Activated CD8-positive, alpha-beta memory T cell treated with anti-CD3 and anti-CD28 coated beads for 36 hours (primary cell): ENCODE measurements at regions not wholly inside any gene's neighbourhood (a gene's known extent, or its start where the extent isn't known, plus 50 kb on each side); places are given as distances from the start of the nearest gene placed in this dataset.

Source experiments
- CTCF ChIA-PET: fragments of 350-600 bp; sonication (Branson Sonifier 250); formaldehyde crosslinking; loops from one replicate; lab custom pipeline; 2021; ENCODE audit warnings: antibody characterized with exemption; lab: Charles Lee
- POLR2A ChIA-PET: fragments of 350-600 bp; sonication (Branson Sonifier 250); formaldehyde crosslinking; loops from one replicate; lab custom pipeline; 2021; ENCODE audit warnings: antibody characterized with exemption; lab: Charles Lee

DNA sequence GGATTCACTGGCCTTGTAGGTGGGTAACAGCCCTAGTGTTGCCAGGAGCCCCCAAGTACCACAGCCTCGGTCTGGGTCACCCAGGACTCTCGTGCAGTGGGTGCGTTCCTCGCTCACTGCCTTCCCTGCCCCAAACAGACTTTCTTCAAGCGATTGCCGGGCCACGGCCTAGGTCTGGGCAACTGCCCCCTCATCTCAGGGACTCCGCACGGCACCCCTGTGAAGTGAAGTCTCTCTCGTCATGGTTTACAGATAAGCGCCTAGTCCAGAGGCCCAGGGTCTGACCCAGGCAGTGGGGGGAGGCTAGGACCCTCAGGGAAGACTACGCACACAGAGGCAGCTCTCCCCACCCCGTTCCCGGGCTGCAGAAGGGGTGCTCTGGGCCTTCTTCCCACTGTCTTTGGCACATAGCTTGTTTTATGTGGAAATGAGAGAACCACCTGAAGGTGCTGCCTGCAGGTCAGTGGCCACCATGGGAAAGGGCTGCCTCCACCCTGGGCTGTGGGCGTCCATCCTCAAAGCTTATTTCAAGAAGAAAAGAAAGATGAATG lies 220.8 kb downstream of the ERMARD start:
- ChIA-PET CTCF (no interaction called here), POLR2A (no interaction called here)

DNA sequence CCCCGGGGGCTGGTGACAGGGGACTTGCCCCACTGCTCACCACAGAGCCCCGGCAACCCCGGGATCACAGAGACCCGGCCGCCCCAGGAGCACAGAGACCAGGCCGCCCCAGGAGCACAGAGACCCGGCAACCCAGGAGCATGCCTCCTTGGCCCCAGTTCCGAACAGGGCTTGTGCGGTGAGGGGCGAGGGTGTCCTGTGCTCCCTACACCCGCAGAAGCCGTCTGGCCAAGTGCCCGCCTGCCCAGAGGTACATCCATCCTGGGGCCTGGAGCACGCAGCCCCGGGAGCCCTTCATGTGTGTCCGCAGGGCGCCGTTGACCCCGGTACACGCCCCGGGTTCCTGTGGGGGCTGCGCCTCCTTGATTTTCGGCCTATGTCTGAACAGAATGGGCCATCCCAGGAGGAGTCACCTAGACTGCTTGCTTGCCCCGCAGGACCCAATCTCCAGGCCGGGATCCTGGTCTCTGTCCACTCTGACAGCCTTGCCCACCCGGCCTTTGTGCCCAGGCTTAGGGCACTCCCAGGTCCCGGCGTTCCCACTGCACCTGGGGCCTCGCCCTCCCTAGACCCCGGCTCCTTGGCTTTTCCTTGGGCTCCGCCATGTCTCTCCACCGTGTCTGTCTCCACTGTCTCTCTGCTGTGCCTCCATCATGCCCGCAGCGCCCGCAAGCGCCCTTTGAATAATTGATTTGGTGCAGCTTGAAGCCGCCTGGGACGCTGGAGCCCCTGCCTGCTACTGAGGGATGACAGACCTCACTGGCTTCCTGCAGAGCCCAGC lies 219.8 kb downstream of the ERMARD start:
- ChIA-PET CTCF (no interaction called here), POLR2A (no interaction called here)

DNA sequence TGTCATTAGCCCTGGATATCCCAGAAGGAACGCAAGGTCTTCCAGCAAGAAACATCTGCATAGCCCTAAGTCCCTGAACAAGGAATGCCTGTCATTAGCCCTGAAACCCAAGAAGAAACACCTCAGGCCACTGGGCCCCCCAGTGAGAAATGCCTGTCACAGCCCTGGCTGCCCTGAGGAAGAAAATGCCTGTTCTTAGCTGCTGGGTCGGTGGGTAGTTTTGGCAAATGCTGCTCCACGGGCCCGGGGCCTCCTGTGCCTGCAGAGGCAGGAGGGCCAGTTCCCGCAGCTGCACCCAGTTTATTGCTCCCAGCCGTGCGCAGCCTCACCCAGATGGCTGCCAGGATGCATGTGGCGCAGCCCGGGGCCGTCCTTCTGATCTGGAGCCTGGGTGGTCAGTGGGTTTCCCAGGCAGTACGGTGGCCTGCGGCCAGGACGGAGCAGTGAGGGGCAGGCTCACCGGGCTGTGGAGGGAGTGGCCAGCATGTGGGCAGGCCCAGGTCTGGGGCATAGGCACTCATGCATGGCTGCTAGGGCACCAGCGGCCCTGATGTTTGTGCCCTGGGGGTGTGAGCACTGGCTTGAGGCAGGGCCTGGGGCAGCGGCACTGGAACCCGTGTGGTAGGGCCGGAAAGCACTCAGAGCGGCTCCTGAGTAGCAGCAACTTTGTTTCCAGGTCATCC lies 219.0 kb downstream of the ERMARD start:
- POLR2A ChIA-PET: no interaction called here
- CTCF ChIA-PET: no interaction called here

DNA sequence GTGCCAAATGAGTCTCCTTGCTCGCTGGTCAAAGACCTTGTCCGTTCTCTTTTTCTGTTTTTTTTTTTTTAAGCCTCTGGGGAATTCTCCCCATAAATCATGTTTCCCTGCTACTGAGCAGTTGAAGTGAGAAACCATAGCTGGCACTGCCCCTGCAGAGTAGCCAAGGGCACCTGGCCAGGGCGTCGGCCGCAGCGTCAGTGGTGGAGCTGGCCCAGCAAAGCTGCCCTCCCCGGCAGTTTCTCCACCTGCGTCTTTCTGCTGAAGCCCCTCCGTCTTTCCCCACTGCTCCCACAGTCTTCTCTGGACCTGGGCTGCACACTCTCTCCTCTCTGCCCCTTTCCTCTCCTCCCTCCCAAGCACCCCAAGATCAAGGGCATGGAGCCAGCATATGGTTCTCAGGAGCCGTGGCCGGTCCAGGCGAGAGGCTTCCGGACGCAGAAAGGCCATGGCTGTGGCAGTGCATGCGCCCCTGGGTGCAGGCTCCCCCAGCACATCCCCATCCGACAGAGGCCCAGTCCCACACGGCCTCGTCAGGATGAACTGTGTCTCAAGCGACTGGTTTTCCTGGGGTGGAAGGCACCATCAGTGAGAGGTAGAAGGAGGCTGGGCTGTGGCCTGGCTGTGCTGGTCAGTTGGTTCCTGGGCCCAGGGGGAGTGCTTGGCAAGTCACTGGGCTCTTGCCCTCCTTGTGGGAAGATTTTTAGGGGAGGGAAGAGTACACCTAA lies 218.1 kb downstream of the ERMARD start:
- POLR2A ChIA-PET: no interaction called here
- CTCF ChIA-PET: no interaction called here

DNA sequence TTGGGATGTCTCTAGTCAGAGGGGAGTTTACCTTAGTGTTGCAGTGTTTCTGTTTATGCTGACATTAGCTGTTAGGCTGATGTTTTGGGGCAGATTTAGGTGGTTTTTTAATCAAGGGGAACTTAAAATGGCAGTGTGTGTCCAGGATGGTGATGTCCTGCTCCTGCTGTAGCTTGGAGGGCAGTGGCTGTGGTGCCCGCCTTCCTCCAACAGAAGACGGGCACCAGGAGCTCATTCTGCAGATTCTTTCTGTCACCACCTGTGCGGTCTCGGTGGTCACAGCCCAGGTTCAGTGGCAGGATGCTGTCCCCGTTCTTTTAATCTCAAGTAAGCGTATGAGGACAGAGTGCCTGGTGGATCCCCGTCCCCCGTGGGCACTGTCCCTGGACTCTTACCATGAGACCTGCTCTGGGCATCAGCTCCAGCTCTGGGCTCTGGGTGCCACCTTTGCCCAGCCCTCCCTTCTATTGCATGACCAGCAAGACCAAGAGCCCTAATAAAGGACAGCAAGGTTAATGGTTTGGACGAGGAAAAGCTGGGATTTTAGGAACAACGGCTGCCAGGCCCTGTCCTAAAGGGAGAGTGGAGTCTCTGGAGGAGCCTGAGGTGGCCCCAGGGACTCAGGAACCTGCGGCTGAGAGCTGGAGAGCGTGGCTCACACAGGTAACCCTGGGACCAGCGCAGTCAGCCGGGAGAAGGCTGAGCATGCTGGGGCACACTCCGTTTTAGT lies 217.3 kb downstream of the ERMARD start:
- POLR2A ChIA-PET: no interaction called here
- CTCF ChIA-PET: no interaction called here

GRCh38 chr6:169967687-169968086 lies 216.3 kb downstream of the ERMARD start:
- ChIA-PET POLR2A (no interaction called here), CTCF (no interaction called here)

DNA sequence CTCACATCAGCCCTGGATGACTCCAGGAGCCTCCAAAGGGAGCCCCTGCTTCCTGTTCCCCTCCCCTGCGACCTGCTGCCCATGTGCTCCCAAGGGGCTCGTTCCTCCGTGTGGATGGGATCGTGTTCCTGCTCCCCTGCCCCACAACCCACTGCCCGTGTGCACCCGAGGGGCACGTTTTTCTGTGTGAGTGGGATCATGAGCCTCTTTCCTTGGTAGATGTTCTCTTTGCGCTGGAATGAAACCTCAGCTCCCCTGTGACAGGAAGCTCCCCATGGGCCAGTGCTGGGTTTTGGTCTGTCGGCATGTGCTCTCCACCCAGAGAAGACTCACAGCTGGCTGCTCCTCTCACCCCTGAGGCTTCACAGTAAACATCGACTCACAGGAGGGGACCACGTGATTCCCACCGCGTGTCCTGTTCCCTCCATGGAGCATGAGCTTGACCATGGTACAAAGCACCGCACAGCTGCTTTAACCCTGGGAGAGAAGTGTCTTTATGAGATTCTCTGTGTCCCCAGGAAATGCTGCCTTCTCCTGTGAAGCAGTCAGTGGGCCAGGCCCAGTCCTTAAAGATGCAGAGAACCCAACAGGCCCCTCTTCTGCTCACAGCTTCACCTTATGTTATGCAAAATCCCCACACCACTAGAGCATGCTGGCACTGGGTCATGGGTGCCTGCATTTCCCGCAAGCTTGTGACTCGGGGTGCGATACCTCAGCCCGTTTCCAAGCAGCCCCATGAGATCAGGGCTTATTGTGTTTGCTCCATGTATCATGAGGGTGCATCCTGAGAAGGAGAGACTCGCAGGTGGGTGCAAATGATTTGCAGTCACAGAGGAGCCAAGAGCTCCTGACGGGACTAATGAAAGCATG lies 215.1 kb downstream of the ERMARD start:
- ChIA-PET POLR2A (no interaction called here), CTCF (no interaction called here)

DNA sequence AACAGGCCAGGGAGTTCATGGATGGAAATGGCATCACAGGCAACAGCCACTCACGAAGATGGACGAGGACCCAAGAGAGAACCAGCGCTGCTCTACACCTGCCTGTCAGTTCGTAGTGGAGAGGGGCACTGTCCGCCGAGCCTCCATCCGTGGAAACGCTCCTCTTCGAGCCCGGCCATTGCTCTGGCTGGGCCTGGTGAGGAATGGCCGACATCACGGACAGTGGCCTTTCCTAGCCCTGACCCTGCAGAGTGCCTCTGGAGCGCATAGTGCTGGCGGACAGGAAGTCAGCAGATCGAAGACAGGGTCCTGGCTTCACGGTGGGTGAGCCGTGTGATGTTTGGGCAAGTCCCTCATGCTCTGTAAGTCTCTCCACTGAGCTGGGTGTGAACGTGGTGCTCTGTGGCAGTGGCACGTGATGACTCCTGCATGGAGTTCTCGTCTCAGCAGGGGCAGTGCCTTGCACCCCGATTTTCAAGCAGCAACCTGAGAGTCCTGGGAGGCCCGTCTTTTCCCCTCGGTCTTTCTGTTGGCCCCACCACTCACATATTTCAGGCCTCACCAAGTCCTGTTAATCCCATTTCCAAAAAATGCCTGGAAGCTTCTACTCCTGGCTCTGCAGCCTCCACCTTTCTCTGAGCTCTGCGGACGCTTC lies 214.4 kb downstream of the ERMARD start:
- POLR2A ChIA-PET: no interaction called here
- CTCF ChIA-PET: no interaction called here

- CTCF ChIA-PET: no interaction called here
- POLR2A ChIA-PET: no interaction called here
Observed at GRCh38 chr6:169965239-169965638, 213.8 kb downstream of the ERMARD start.

DNA sequence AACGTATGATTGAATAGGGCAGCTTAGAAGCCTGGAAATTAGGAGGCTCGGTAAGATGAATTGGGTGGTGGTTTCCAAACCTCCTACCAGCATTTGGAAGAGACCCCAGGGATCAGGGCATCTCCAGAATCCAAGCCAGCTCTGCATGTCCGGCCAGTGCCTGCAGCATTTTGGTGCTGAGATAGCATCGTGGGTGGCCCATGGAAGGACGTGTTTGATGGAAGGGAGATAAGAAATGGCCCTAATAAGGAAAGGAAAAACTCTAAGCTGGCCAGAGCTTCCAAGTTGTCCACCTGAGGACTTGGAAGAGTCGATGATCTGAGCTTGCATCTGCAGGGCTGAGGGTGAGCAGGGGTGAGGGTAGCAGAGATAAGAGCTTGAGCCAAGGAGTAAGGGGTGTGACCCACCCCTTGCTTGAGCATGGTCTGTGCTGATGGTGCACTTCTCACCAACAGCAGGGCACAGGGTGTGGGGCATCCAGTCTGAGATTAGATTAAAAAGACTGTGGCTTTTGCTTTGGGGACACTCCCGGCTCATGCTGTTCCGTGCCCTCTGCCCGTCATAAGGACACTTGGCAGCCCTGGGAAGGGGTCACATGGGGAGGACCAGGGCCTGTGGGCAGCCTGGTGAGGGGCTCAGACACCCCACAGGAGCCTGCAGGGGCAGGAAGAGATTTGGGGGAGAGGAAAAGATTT lies 213.2 kb downstream of the ERMARD start:
- ChIA-PET POLR2A (no interaction called here), CTCF (no interaction called here)

GRCh38 chr6:169963581-169964297 lies 212.3 kb downstream of the ERMARD start:
- CTCF ChIA-PET: interaction anchor here (0.5 kb wide), 1 partner anchor 577 kb away, joined by 4 read pairs; no protein-coding TSS in a partner anchor
- POLR2A ChIA-PET: no interaction called here

DNA sequence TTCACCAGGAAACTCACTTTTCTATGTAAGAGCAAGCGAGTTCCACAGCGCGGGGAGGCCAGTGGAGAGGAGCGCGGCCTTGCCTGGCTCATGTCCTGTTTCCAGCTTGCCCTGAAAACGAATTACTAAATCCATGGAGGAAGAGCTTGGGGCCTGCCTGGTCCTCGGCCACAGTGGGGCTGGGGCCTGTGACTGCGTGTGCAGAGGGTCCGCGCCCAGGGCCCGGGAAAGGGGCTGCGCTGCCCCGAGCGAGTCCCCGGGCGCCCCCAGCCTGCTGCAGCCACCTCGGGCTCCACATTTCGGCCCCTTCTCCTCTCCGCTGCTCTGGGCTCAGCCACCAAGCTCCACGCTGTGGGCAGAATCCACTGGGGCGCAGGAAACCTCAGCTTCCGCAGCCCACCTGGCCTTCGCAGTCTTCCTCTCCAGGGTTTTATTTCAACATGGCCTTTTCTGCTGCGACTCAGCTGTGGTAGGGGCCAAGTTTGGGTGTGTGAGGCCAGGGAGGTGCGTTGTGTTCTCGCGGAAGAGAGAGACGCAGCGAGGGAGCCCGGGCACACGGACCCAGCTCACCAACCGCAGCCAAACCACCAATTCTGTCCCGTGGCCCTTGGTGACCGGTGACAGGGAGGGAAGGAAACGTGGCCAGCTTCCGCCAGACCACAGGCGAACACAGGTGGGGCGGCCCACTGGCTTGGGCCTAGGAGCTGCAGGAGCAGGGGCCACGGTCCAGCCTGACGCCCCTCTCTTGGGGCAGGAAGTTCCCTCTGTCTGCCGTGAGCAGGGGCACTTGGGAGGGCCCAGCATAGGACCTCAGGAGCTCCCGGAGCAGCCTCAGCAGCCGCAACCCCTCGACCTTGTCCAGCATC lies 211.4 kb downstream of the ERMARD start:
- CTCF ChIA-PET: interaction anchor here (0.5 to 1.2 kb wide), 2 partner anchors 12 to 578 kb away, joined by 3 to 4 read pairs; no protein-coding TSS in a partner anchor

DNA sequence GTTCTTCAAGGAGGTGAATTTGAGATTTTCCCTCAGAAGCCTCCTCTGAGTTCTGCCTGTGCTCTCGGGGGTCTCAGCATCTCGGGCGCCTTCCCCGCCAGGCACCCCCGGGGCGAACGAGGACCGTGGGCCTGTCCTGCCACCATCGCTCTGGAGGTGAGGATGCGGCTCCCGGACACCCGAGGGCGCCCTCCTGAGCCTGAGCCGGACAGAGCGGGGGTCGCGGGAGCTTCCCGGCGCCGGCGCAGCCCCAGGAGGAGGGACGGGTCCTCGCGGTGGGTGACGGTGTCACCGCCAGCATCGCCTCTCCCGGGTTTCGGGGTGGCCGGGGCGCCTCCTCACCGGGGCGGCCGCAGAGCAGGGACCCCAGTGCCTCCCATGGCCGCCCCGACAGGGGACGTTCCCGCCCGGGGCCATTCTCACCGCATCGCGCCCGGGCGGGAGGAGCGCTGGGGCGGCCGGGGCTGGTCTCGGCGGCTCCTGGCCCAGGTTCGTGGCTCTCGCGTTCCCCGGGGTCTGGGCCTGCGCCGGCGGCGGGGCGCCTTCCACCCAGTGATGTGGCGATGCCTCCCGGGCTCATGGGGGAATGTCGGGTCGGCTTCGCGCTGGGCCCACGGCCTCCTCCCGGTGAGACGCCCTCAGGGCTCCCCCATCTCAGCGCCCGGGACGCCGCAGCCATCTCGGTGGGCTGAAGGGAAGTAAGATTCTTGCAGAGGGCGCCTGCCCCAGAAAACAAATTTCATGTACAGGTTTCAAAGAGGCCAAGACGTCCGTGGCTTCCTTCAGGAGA lies 210.5 kb downstream of the ERMARD start:
- POLR2A ChIA-PET: no interaction called here
- CTCF ChIA-PET: interaction anchor here (1.2 kb wide), 1 partner anchor 11 kb away, joined by 3 read pairs; no protein-coding TSS in a partner anchor

More for the DNA sequence above, 211.4 kb downstream of the ERMARD start:
- POLR2A ChIA-PET: no interaction called here

GRCh38 chr6:169960886-169961611 lies 209.6 kb downstream of the ERMARD start:
- POLR2A ChIA-PET: no interaction called here
- CTCF ChIA-PET: no interaction called here

DNA sequence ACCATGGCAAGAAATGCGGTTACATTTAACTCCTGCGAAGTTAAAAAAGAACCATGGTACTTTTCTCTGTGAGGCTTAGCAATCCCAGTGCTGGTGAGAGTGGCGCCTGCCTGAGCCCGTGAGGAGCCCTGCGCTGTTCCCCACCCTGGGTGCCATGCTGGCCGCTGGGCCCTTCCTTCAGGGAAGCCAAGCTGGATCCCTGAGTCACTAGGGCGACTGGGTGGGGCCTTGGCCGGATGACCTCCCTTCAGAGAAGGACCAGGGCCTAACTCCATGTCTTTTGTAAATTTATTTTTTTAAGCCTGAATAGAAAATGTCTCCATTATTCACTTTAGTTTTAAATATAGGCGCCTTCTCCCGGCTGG lies 209.1 kb downstream of the ERMARD start:
- CTCF ChIA-PET: no interaction called here

More for the DNA sequence above, 209.1 kb downstream of the ERMARD start:
- POLR2A ChIA-PET: no interaction called here
